CD14-positive monocyte (primary cell): ENCODE measurements at regions not wholly inside any gene's neighbourhood (a gene's known extent, or its start where the extent isn't known, plus 50 kb on each side); places are given as distances from the start of the nearest gene placed in this dataset.

Experiments
- DNase-seq, 3 donors: peaks; one replicate each; pipeline ENCODE4 v3.0.0-alpha.2; 2011 to 2022
- H2AFZ ChIP-seq: 2 replicates; pipeline ENCODE4 v1.6.0; 2012; ENCODE audit warnings: mild to moderate bottlenecking, low read depth, low read length, inconsistent platforms; ENCODE audit not compliant: insufficient read depth, poor library complexity, severe bottlenecking
- H3K27ac ChIP-seq, 2 donors: 1 replicate in 1 of 2; 2 replicates in 1 of 2; pipeline ENCODE4 v1.5.1; 2012 to 2013; ENCODE audit warnings: low read length in 2 of 2, control low read depth in 1 of 2, inconsistent platforms in 1 of 2, low read depth in 1 of 2, mild to moderate bottlenecking in 1 of 2
- H3K27me3 ChIP-seq, 2 donors: one replicate each; pipeline versions ENCODE4 v1.6.0 to v1.6.1; 2011 to 2013; ENCODE audit warnings: low read length in 2 of 2; ENCODE audit not compliant: control insufficient read depth in 2 of 2, insufficient read depth in 2 of 2
- H3K36me3 ChIP-seq, 2 donors: replicated peaks in 1 of 2; 1 replicate in 1 of 2; 2 replicates in 1 of 2; pipeline versions ENCODE4 v1.5.1 to v1.6.1; 2012 to 2013; ENCODE audit warnings: low read length in 2 of 2, control low read depth in 1 of 2, inconsistent platforms in 1 of 2, mild to moderate bottlenecking in 1 of 2; ENCODE audit not compliant: insufficient read depth in 2 of 2, control insufficient read depth in 1 of 2
- H3K4me1 ChIP-seq, 2 donors: 1 replicate in 1 of 2; 2 replicates in 1 of 2; pipeline versions ENCODE4 v1.5.1 to v1.6.1; 2012 to 2013; ENCODE audit warnings: low read length in 2 of 2, control low read depth in 1 of 2, inconsistent platforms in 1 of 2, mild to moderate bottlenecking in 1 of 2, moderate library complexity in 1 of 2; ENCODE audit not compliant: insufficient read depth in 2 of 2, control insufficient read depth in 1 of 2
- H3K4me2 ChIP-seq: replicated peaks from 2 replicates; pipeline ENCODE3; 2012; ENCODE audit warnings: low read length, moderate library complexity, mild to moderate bottlenecking; ENCODE audit not compliant: poor library complexity, severe bottlenecking; ENCODE audit errors: extremely low read depth
- H3K4me3 ChIP-seq, 3 experiments: fragments of 200-600 bp in 1 of 3; sonication (generic) in 1 of 3; replicated peaks in 1 of 3; 1 replicate in 2 of 3; 2 replicates in 1 of 3; pipeline ENCODE4 v1.5.1; 2011 to 2013; ENCODE audit warnings: low read length in 3 of 3, mild to moderate bottlenecking in 3 of 3, control low read depth in 2 of 3, low read depth in 2 of 3, inconsistent platforms in 1 of 3, moderate library complexity in 1 of 3
- H3K79me2 ChIP-seq: 2 replicates; pipeline ENCODE4 v1.6.0; 2012; ENCODE audit warnings: mild to moderate bottlenecking, control low read depth, inconsistent platforms, low read length, moderate library complexity; ENCODE audit not compliant: insufficient read depth
- H3K9ac ChIP-seq: 2 replicates; pipeline ENCODE4 v1.6.0; 2017; ENCODE audit warnings: low read length, mild to moderate bottlenecking; ENCODE audit not compliant: insufficient read depth, poor library complexity, severe bottlenecking
- H3K9me3 ChIP-seq, 2 donors: replicated peaks in 1 of 2; 1 replicate in 1 of 2; 2 replicates in 1 of 2; pipeline versions ENCODE4 v1.5.1 to v1.6.1; 2012 to 2013; ENCODE audit warnings: low read length in 2 of 2, control low read depth in 1 of 2; ENCODE audit not compliant: control insufficient read depth in 1 of 2, insufficient read depth in 1 of 2
- H4K20me1 ChIP-seq: 2 replicates; pipeline ENCODE4 v1.6.0; 2012; ENCODE audit warnings: mild to moderate bottlenecking, low read length, control low read depth, moderate library complexity; ENCODE audit not compliant: insufficient read depth
- H3K27ac Mint-ChIP-seq, 7 donors: one replicate each; pipeline ENCODE4 v1.8.0; 2020; ENCODE audit warnings: mild to moderate bottlenecking in 7 of 7, mixed read lengths in 7 of 7, moderate library complexity in 6 of 7, inconsistent platforms in 2 of 7
- H3K27me3 Mint-ChIP-seq, 3 donors: one replicate each; pipeline ENCODE4 v1.8.0; 2021 to 2022; ENCODE audit warnings: low read depth in 3 of 3, mild to moderate bottlenecking in 3 of 3, mixed read lengths in 3 of 3, moderate library complexity in 3 of 3, inconsistent platforms in 1 of 3
- H3K36me3 Mint-ChIP-seq, 2 donors: one replicate each; pipeline ENCODE4 v1.8.0; 2020; ENCODE audit warnings: mixed read lengths in 2 of 2, inconsistent platforms in 1 of 2, mild to moderate bottlenecking in 1 of 2
- H3K4me1 Mint-ChIP-seq: one replicate; pipeline ENCODE4 v1.8.0; 2020; ENCODE audit warnings: mild to moderate bottlenecking, mixed read lengths
- H3K4me3 Mint-ChIP-seq, 2 donors: one replicate each; pipeline ENCODE4 v1.8.0; 2020; ENCODE audit warnings: mild to moderate bottlenecking in 2 of 2, mixed read lengths in 2 of 2, moderate library complexity in 1 of 2
- H3K9me3 Mint-ChIP-seq, 7 donors: one replicate each; pipeline ENCODE4 v1.8.0; 2020 to 2022; ENCODE audit warnings: mixed read lengths in 7 of 7, mild to moderate bottlenecking in 6 of 7, moderate library complexity in 6 of 7, inconsistent platforms in 2 of 7
- CTCF ChIP-seq: fragments of 200-600 bp; IDR thresholded peaks from one replicate; pipeline ENCODE4 v1.8.0; 2022; ENCODE audit warnings: antibody characterized with exemption, mild to moderate bottlenecking
- WGBS: methylation state at CpG from one replicate; pipeline ENCODE4 v1.1.5; 2013; ENCODE audit warnings: missing lambda C conversion rate; ENCODE audit not compliant: insufficient coverage; 5-methylcytosine and 5-hydroxymethylcytosine counted together
- intact Hi-C, 2 donors: fragments of 100-400 bp; cut with micrococcal nuclease; formaldehyde crosslinking; loops; one replicate each; pipeline versions ENCODE4 v1.15.0 to v1.15.1; 2023

DNA sequence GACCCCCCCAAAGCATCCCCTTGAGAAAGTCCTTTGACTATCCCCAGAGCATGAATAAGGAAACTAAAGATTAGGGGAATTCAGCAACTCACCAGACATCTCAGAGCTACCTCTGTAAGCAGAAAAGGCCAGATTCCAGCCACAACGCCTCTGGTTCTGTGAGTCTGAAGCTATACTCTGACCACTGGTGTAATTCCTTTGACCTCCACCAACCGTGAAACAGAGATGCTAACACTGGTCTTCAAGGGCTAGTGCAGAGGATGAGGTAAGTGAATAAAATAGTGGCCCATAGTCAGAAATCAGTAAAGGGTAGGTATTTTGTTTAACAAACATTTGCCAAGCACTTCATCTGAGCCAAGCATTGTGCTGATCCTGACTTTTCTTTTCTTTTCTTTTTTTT, 353.4 kb downstream of the NPIPA8 start:
- Histone ChIP-seq H3K9ac (no peak overlapping the region), H3K36me3 (no peaks in the 10 kb centered on the region), H3K4me2 (no peak overlapping the region), H3K79me2 (no peaks in the 10 kb centered on the region), H3K27ac (no peak overlapping the region), H3K27me3 (no peaks in the 10 kb centered on the region), H3K4me3 (no peak overlapping the region), H3K4me1 (no peaks in the 10 kb centered on the region), H4K20me1 (no peaks in the 10 kb centered on the region), H3K9me3 (peaks cover 0 to 3% of the 10 kb centered on the region in 2 donors), H2AFZ (no peak overlapping the region)
- H3K36me3 Mint-ChIP-seq, result no peaks in the 10 kb centered on the region
- no peak overlapping the region for H3K4me3 Mint-ChIP-seq
- no peaks in the 10 kb centered on the region for H3K4me1 Mint-ChIP-seq
- TF ChIP-seq CTCF, result no peak
- intact Hi-C loops, result no loop called here
- peaks cover 0 to 8% (median 5%) of the 10 kb centered on the region in 7 donors for H3K9me3 Mint-ChIP-seq
- peaks cover 1 to 7% (median 2%) of the 10 kb centered on the region in 3 donors for H3K27me3 Mint-ChIP-seq
- no peak overlapping the region for H3K27ac Mint-ChIP-seq
- no peak for DNase-seq
- WGBS, result no CpG with 5 or more reads among the region's 2 CpGs

DNA sequence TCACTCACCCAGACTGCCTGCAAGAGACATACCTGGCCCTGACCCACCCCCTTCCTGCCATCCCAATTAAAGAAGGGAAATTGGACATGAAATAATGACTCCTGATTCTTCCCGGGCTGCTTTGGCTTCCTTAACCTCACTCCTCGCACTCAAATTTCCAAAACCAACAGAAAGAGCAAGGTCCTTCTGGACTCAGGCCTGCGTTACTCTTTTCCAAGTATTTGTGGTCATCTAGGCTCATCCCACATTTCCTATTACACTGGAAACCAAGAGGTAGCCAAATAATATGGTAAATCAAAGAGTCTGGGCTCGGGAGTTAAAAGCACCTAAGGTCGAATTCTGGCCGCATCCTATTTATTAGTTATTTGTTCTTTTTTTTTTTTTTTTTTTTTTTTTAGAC, 359.3 kb downstream of the NPIPA8 start:
- H3K27ac ChIP-seq, result no peak overlapping the region
- Mint-ChIP-seq H3K4me3 (no peak overlapping the region), H3K4me1 (no peaks in the 10 kb centered on the region), H3K27me3 (peaks cover 0 to 7% (median 0%) of the 10 kb centered on the region in 3 donors), H3K36me3 (no peaks in the 10 kb centered on the region), H3K9me3 (peaks cover 0 to 10% (median 7%) of the 10 kb centered on the region in 7 donors), H3K27ac (no peak overlapping the region)
- DNase-seq, result no peak
- H3K4me3 ChIP-seq, result no peak overlapping the region
- no peaks in the 10 kb centered on the region for H3K79me2 ChIP-seq
- H3K9me3 ChIP-seq, result peaks cover 0 to 3% of the 10 kb centered on the region in 2 donors
- no peak for TF ChIP-seq CTCF
- H3K27me3 ChIP-seq, result no peaks in the 10 kb centered on the region
- no peaks in the 10 kb centered on the region for H4K20me1 ChIP-seq
- no peaks in the 10 kb centered on the region for H3K4me1 ChIP-seq
- no peak overlapping the region for H2AFZ ChIP-seq
- H3K36me3 ChIP-seq, result no peaks in the 10 kb centered on the region
- H3K4me2 ChIP-seq, result no peak overlapping the region
- WGBS, result 100% methylated on average over 2 of the region's 6 CpGs
- no peak overlapping the region for H3K9ac ChIP-seq
- intact Hi-C loops, result no loop called here
